ENCODE measurements at regions not wholly inside any gene's neighbourhood (a gene's known extent, or its start where the extent isn't known, plus 50 kb on each side); places are given as distances from the start of the nearest gene placed in this dataset.

- no peak for TF ChIP-seq CTCF (tag by site-specific recombination; IDR thresholded peaks at IDR 0.05)
- no peak for TF ChIP-seq ZNF600 (tag by site-specific recombination; IDR thresholded peaks at IDR 0.05)
- TF ChIP-seq YY1 (tag by site-specific recombination; IDR thresholded peaks at IDR 0.05), result no peak
Measured at GRCh38 chr5:124522992-124523391, 223.4 kb downstream of the ZNF608 start.

Measured in HEK293 (cell line).